HEK293 (cell line): ENCODE measurements at regions not wholly inside any gene's neighbourhood (a gene's known extent, or its start where the extent isn't known, plus 50 kb on each side); places are given as distances from the start of the nearest gene placed in this dataset.

ENCODE experiments used
- CTCF ChIA-PET: fragments of 350-600 bp; formaldehyde crosslinking; extraction: SDS; loops from one replicate; lab custom pipeline; 2021; ENCODE audit warnings: antibody characterized with exemption; lab: Yijun Ruan, JAX
- POLR2A ChIA-PET: fragments of 300-600 bp; formaldehyde crosslinking; extraction: SDS; loops from one replicate; lab custom pipeline; 2020; ENCODE audit warnings: antibody characterized with exemption, inconsistent platforms; lab: Yijun Ruan, JAX
- H3K27ac ChIP-seq: fragments of 200-500 bp; sonication (Bioruptor generic); 2 replicates; pipeline ENCODE4 v1.5.1; 2014; ENCODE audit warnings: low read depth, low read length, control low read depth, inconsistent platforms; ENCODE audit errors: extremely low read depth
- H3K36me3 ChIP-seq, 2 experiments: fragments of 200-500 bp in 1 of 2; sonication (Bioruptor generic) in 1 of 2; 1 replicate in 1 of 2; 2 replicates in 1 of 2; pipeline ENCODE4 v1.5.1; 2014 to 2017; ENCODE audit warnings: inconsistent platforms in 2 of 2, low read length in 2 of 2; ENCODE audit not compliant: control insufficient read depth in 2 of 2, insufficient read depth in 1 of 2
- H3K4me1 ChIP-seq: fragments of 200-500 bp; sonication (Bioruptor generic); 2 replicates; pipeline ENCODE4 v1.5.1; 2014; ENCODE audit warnings: mild to moderate bottlenecking, low read length, inconsistent platforms; ENCODE audit not compliant: control insufficient read depth, insufficient read depth
- H3K4me3 ChIP-seq: 2 replicates; pipeline ENCODE4 v1.5.1; 2011; ENCODE audit warnings: low read depth, mild to moderate bottlenecking, control low read depth, low read length, moderate library complexity
- H3K9me3 ChIP-seq: fragments of 200-500 bp; sonication (Bioruptor generic); 2 replicates; pipeline ENCODE4 v1.5.1; 2014; ENCODE audit warnings: low read depth, low read length, inconsistent platforms; ENCODE audit not compliant: control insufficient read depth, insufficient read depth
- BCL6B ChIP-seq: fragments of 450-650 bp; formaldehyde crosslinking; IDR thresholded peaks from 2 replicates; pipeline ENCODE4 v1.5.1; 2017; ENCODE audit warnings: missing biosample characterization, missing genetic modification characterization
- EGR2 ChIP-seq: fragments of 450-650 bp; formaldehyde crosslinking; IDR thresholded peaks from 2 replicates; pipeline ENCODE4 v1.5.1; 2016; ENCODE audit warnings: low read depth, missing biosample characterization, missing genetic modification characterization
- FEZF1 ChIP-seq: fragments of 450-650 bp; formaldehyde crosslinking; IDR thresholded peaks from 2 replicates; pipeline ENCODE4 v1.5.1; 2016; ENCODE audit warnings: missing biosample characterization, missing genetic modification characterization
- GLIS1 ChIP-seq: fragments of 450-650 bp; formaldehyde crosslinking; IDR thresholded peaks from 2 replicates; pipeline ENCODE4 v1.5.1; 2016; ENCODE audit warnings: missing biosample characterization, missing genetic modification characterization
- HOXA7 ChIP-seq: sonication (generic); formaldehyde crosslinking; IDR thresholded peaks from 2 replicates; pipeline ENCODE4 v1.8.1; 2022; ENCODE audit warnings: missing genetic modification reagents, borderline replicate concordance
- OSR2 ChIP-seq: fragments of 450-650 bp; formaldehyde crosslinking; IDR thresholded peaks from 2 replicates; pipeline ENCODE4 v1.5.1; 2016; ENCODE audit warnings: missing biosample characterization, missing genetic modification characterization
- PRDM10 ChIP-seq: fragments of 450-650 bp; formaldehyde crosslinking; IDR thresholded peaks from 2 replicates; pipeline ENCODE4 v1.5.1; 2016; ENCODE audit warnings: missing biosample characterization, missing genetic modification characterization
- ZEB2 ChIP-seq: fragments of 450-650 bp; formaldehyde crosslinking; IDR thresholded peaks from 2 replicates; pipeline ENCODE4 v1.5.1; 2016; ENCODE audit warnings: missing biosample characterization, missing genetic modification characterization
- ZFHX2 ChIP-seq: fragments of 450-650 bp; formaldehyde crosslinking; conservative IDR thresholded peaks from 2 replicates; pipeline ENCODE4 v1.5.1; 2016; ENCODE audit warnings: missing biosample characterization, missing genetic modification characterization
- ZIC2 ChIP-seq: fragments of 450-650 bp; formaldehyde crosslinking; IDR thresholded peaks from 2 replicates; pipeline ENCODE4 v1.5.1; 2016; ENCODE audit warnings: missing biosample characterization, missing genetic modification characterization
- ZNF140 ChIP-seq: fragments of 450-650 bp; formaldehyde crosslinking; IDR thresholded peaks from 2 replicates; pipeline ENCODE4 v1.5.1; 2016; ENCODE audit warnings: missing biosample characterization, missing genetic modification characterization
- ZNF404 ChIP-seq: fragments of 450-650 bp; formaldehyde crosslinking; IDR thresholded peaks from 2 replicates; pipeline ENCODE4 v1.5.1; 2017; ENCODE audit warnings: missing biosample characterization, missing genetic modification characterization
- ZNF530 ChIP-seq: fragments of 450-650 bp; formaldehyde crosslinking; IDR thresholded peaks from 2 replicates; pipeline ENCODE4 v1.5.1; 2016; ENCODE audit warnings: low read depth, missing biosample characterization, missing genetic modification characterization
- ZNF580 ChIP-seq: fragments of 450-650 bp; formaldehyde crosslinking; IDR thresholded peaks from 2 replicates; pipeline ENCODE4 v1.5.1; 2016; ENCODE audit warnings: missing biosample characterization, missing genetic modification characterization
- ZNF623 ChIP-seq: fragments of 450-650 bp; formaldehyde crosslinking; IDR thresholded peaks from 2 replicates; pipeline ENCODE4 v1.5.1; 2016; ENCODE audit warnings: missing biosample characterization, missing genetic modification characterization
- ZNF624 ChIP-seq: fragments of 450-650 bp; formaldehyde crosslinking; IDR thresholded peaks from 2 replicates; pipeline ENCODE4 v1.5.1; 2017; ENCODE audit warnings: missing biosample characterization, missing genetic modification characterization
- ZNF645 ChIP-seq: fragments of 450-650 bp; formaldehyde crosslinking; IDR thresholded peaks from 2 replicates; pipeline ENCODE4; 2016; ENCODE audit warnings: missing biosample characterization, missing genetic modification characterization
- ZNF76 ChIP-seq: fragments of 450-650 bp; formaldehyde crosslinking; IDR thresholded peaks from 2 replicates; pipeline ENCODE4; 2016; ENCODE audit warnings: low read depth, missing biosample characterization, missing genetic modification characterization, borderline replicate concordance
- ZNF843 ChIP-seq: fragments of 450-650 bp; formaldehyde crosslinking; IDR thresholded peaks from 2 replicates; pipeline ENCODE4 v1.5.1; 2016; ENCODE audit warnings: missing biosample characterization, missing genetic modification characterization
- ZSCAN18 ChIP-seq: fragments of 450-650 bp; formaldehyde crosslinking; IDR thresholded peaks from 2 replicates; pipeline ENCODE4 v1.5.1; 2016; ENCODE audit warnings: missing biosample characterization, missing genetic modification characterization
- TF ChIP-seq, protein P1 (sequence below): fragments of 450-650 bp; formaldehyde crosslinking; IDR thresholded peaks from 2 replicates; pipeline ENCODE4 v1.5.1; 2017; ENCODE audit warnings: missing biosample characterization, missing genetic modification characterization
- TF ChIP-seq, protein P2 (sequence below): fragments of 450-650 bp; formaldehyde crosslinking; IDR thresholded peaks from 2 replicates; pipeline ENCODE4 v1.5.1; 2016; ENCODE audit warnings: missing biosample characterization, missing genetic modification characterization

DNA sequence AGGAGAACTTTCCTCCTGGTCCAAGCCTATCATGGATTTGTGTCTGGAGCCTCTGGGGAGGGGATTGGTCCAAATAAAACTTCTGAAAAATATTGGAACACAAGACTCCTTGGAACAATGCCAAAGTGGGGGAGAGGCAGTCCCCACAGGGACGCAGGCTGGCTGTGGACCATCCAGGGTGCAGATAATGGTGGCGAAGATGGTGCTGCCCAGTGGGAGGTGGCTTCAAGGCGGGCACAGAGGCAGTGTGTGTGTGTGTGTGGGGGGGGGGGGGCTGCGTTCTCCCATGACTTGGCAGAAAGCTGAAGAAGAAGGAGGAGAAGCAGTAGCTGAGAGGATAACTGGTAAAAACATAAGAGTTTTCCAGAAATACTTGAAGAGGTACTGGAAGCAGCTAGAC is 186.4 kb downstream of the MELK start:
- Histone ChIP-seq H3K27ac (no peak overlapping the region), H3K36me3 (no peaks in the 10 kb centered on the region), H3K9me3 (no peaks in the 10 kb centered on the region), H3K4me1 (no peaks in the 10 kb centered on the region), H3K4me3 (no peak overlapping the region)
- TF ChIP-seq HOXA7 (CRISPR knock-in tag) (no peak), PRDM10 (tag by site-specific recombination) (peak; percentile 40; the same call in 1 of the 2 replicates), ZIC2 (tag by site-specific recombination) (peak; percentile 88), ZSCAN18 (no peak), OSR2 (tag by site-specific recombination) (no peak), ZEB2 (tag by site-specific recombination) (no peak), EGR2 (0 out of 2 replicates have a peak, but pooled peaks have one; percentile 51), GLIS1 (peak; percentile 32; the same call in 1 of the 2 replicates), ZFHX2 (tag by site-specific recombination) (peak; percentile 16; the same call in 1 of the 2 replicates)
- TF ChIP-seq, protein P1, sequence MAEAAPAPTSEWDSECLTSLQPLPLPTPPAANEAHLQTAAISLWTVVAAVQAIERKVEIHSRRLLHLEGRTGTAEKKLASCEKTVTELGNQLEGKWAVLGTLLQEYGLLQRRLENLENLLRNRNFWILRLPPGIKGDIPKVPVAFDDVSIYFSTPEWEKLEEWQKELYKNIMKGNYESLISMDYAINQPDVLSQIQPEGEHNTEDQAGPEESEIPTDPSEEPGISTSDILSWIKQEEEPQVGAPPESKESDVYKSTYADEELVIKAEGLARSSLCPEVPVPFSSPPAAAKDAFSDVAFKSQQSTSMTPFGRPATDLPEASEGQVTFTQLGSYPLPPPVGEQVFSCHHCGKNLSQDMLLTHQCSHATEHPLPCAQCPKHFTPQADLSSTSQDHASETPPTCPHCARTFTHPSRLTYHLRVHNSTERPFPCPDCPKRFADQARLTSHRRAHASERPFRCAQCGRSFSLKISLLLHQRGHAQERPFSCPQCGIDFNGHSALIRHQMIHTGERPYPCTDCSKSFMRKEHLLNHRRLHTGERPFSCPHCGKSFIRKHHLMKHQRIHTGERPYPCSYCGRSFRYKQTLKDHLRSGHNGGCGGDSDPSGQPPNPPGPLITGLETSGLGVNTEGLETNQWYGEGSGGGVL (tag by site-specific recombination) = peak; percentile 63
- POLR2A ChIA-PET = no interaction called here
- CTCF ChIA-PET = interaction anchor here (0.6 kb wide), 2 partner anchors 30 to 240 kb away, joined by 3 to 4 read pairs; no protein-coding TSS in a partner anchor

DNA sequence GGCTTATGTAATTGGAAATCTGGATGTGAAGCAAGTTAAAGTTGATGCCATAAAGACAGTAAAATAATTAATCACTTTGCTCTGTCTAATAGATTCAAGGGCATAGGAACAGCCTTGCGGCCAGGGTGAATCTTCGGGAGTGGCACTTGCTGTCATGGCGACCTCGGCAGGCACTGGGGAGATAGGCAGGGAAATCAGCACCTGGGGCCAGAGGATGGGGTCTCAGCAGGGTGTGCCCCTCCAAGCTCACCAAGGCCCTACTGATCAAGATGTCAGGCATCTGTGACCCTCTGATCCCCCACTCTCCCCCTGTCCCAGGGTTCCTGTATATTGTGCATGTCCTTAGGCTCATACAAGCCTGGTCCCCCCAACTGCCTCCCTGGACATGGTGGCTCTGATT is 187.3 kb downstream of the MELK start:
- TF ChIP-seq, protein P2, sequence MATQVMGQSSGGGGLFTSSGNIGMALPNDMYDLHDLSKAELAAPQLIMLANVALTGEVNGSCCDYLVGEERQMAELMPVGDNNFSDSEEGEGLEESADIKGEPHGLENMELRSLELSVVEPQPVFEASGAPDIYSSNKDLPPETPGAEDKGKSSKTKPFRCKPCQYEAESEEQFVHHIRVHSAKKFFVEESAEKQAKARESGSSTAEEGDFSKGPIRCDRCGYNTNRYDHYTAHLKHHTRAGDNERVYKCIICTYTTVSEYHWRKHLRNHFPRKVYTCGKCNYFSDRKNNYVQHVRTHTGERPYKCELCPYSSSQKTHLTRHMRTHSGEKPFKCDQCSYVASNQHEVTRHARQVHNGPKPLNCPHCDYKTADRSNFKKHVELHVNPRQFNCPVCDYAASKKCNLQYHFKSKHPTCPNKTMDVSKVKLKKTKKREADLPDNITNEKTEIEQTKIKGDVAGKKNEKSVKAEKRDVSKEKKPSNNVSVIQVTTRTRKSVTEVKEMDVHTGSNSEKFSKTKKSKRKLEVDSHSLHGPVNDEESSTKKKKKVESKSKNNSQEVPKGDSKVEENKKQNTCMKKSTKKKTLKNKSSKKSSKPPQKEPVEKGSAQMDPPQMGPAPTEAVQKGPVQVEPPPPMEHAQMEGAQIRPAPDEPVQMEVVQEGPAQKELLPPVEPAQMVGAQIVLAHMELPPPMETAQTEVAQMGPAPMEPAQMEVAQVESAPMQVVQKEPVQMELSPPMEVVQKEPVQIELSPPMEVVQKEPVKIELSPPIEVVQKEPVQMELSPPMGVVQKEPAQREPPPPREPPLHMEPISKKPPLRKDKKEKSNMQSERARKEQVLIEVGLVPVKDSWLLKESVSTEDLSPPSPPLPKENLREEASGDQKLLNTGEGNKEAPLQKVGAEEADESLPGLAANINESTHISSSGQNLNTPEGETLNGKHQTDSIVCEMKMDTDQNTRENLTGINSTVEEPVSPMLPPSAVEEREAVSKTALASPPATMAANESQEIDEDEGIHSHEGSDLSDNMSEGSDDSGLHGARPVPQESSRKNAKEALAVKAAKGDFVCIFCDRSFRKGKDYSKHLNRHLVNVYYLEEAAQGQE (tag by site-specific recombination) = no peak
- TF ChIP-seq ZNF76 (no peak), ZNF645 (tag by site-specific recombination) (no peak), ZNF624 (tag by site-specific recombination) (no peak), ZNF404 (tag by site-specific recombination) (no peak), ZNF140 (tag by site-specific recombination) (no peak), ZNF580 (no peak), ZNF623 (tag by site-specific recombination) (no peak), BCL6B (tag by site-specific recombination) (no peak), ZNF843 (tag by site-specific recombination) (no peak), FEZF1 (no peak), ZNF530 (tag by site-specific recombination) (no peak)
- H3K9me3 ChIP-seq = no peaks in the 10 kb centered on the region
- no peaks in the 10 kb centered on the region for H3K36me3 ChIP-seq
- no peaks in the 10 kb centered on the region for H3K4me1 ChIP-seq
- no peak overlapping the region for H3K27ac ChIP-seq
- POLR2A ChIA-PET = no interaction called here
- H3K4me3 ChIP-seq = no peak overlapping the region
- CTCF ChIA-PET = no interaction called here
